ENCODE measurements at regions not wholly inside any gene's neighbourhood (a gene's known extent, or its start where the extent isn't known, plus 50 kb on each side); places are given as distances from the start of the nearest gene placed in this dataset.

DNA sequence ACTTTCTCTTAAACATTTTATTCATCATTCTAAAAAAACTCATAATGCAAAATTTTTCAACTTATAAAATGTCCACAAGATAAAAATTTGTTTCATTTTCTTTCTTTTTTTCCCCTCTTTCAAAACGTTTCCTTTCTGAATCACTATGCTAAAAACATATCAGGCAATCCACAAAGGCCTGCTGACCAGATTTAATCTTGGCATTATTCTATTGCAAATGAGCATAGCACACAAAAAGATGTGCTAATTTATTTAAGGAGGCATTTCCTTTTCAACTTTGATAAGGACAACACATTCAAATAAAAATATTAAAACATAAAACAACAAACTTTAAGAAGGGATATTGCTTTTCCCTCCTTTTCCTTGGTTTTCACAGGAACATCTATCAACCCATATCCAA lies 215.3 kb upstream of the FOXD3 start:
- TF ChIP-seq SPI1 (IDR thresholded peaks at IDR 0.05; ENCODE audit: low read depth, low read length) (no peak), POLR2A (IDR thresholded peaks at IDR 0.05; ENCODE audit: low read depth, low read length) (no peak), POLR2AphosphoS5 (IDR thresholded peaks at IDR 0.05; ENCODE audit: low read depth, low read length) (no peak), TAF1 (IDR thresholded peaks at IDR 0.05; ENCODE audit: low read depth, low read length) (no peak), POU2F2 (IDR thresholded peaks at IDR 0.05; ENCODE audit: low read depth, low read length) (no peak)

All from GM12891 (cell line).